ENCODE measurements at regions not wholly inside any gene's neighbourhood (a gene's known extent, or its start where the extent isn't known, plus 50 kb on each side); places are given as distances from the start of the nearest gene placed in this dataset.

GRCh38 chr3:163056874-163057497 is 1560.4 kb downstream of the OTOL1 start:
- WGBS, result 26% methylated on average over 2 of the region's 2 CpGs

GRCh38 chr3:163058031-163058854 is 1561.6 kb downstream of the OTOL1 start:
- Histone ChIP-seq H3K27me3 (ENCODE audit: insufficient read depth, low read length) (no peaks in the 10 kb centered on the region), H3K36me3 (ENCODE audit: insufficient read depth, low read length) (no peaks in the 10 kb centered on the region), H3K4me3 (ENCODE audit: low read length) (no peak overlapping the region), H3K9me3 (ENCODE audit: insufficient read depth, low read depth, low read length) (peaks cover 8% of the 10 kb centered on the region; the same call in 1 of the 2 replicates), H3K4me1 (ENCODE audit: insufficient read depth, low read length) (no peaks in the 10 kb centered on the region), H3K27ac (ENCODE audit: low read depth, low read length) (no peak overlapping the region), H3K9ac (ENCODE audit: low read depth, low read length) (no peak overlapping the region)
- WGBS, result 97% methylated on average over 11 of the region's 11 CpGs

More at GRCh38 chr3:163056874-163057497, 1560.4 kb downstream of the OTOL1 start:
- Histone ChIP-seq H3K4me3 (ENCODE audit: low read length) (no peak overlapping the region), H3K27me3 (ENCODE audit: insufficient read depth, low read length) (no peaks in the 10 kb centered on the region), H3K4me1 (ENCODE audit: insufficient read depth, low read length) (no peaks in the 10 kb centered on the region), H3K9me3 (ENCODE audit: insufficient read depth, low read depth, low read length) (peaks cover 8% of the 10 kb centered on the region; the same call in 1 of the 2 replicates), H3K36me3 (ENCODE audit: insufficient read depth, low read length) (no peaks in the 10 kb centered on the region), H3K27ac (ENCODE audit: low read depth, low read length) (no peak overlapping the region), H3K9ac (ENCODE audit: low read depth, low read length) (no peak overlapping the region)

GRCh38 chr3:163071713-163072112 is 1575.1 kb downstream of the OTOL1 start:
- Histone ChIP-seq H3K4me1 (ENCODE audit: insufficient read depth, low read length) (no peaks in the 10 kb centered on the region), H3K4me3 (ENCODE audit: low read length) (no peak overlapping the region), H3K27ac (ENCODE audit: low read depth, low read length) (no peak overlapping the region), H3K9ac (ENCODE audit: low read depth, low read length) (no peak overlapping the region), H3K27me3 (ENCODE audit: insufficient read depth, low read length) (no peaks in the 10 kb centered on the region), H3K9me3 (ENCODE audit: insufficient read depth, low read depth, low read length) (peaks cover 31% of the 10 kb centered on the region), H3K36me3 (ENCODE audit: insufficient read depth, low read length) (no peaks in the 10 kb centered on the region)
- 100% methylated on average over 2 of the region's 2 CpGs for WGBS

Data from HUES64 (cell line).